Right cardiac atrium (tissue), 5 donors: ENCODE measurements at regions not wholly inside any gene's neighbourhood (a gene's known extent, or its start where the extent isn't known, plus 50 kb on each side); places are given as distances from the start of the nearest gene placed in this dataset.

ENCODE experiments used
- ATAC-seq, 2 donors: fragments of 200-7000 bp; cut with Tn5 transposase; one replicate each; pipeline versions ENCODE4 v1.8.0 to v1.9.1; 2020; ENCODE audit warnings: moderate library complexity in 2 of 2, mild to moderate bottlenecking in 1 of 2
- DNase-seq, 3 donors: peaks; one replicate each; pipeline ENCODE4 v3.0.0-alpha.2; 2020
- H3K27ac ChIP-seq: one replicate; pipeline ENCODE4 v1.5.1; 2013; ENCODE audit warnings: mild to moderate bottlenecking, low read length, control low read depth, moderate library complexity
- H3K27me3 ChIP-seq: one replicate; pipeline ENCODE4 v1.6.1; 2013; ENCODE audit not compliant: control insufficient read depth, insufficient read depth
- H3K4me1 ChIP-seq: one replicate; pipeline ENCODE4 v1.6.1; 2013; ENCODE audit warnings: low read length; ENCODE audit not compliant: control insufficient read depth, insufficient read depth
- H3K4me3 ChIP-seq: one replicate; pipeline ENCODE4 v1.5.1; 2013; ENCODE audit warnings: low read length, control low read depth
- H3K9me3 ChIP-seq: one replicate; pipeline ENCODE4 v1.6.1; 2013; ENCODE audit warnings: low read length; ENCODE audit not compliant: control insufficient read depth
- WGBS: extraction: QIAGEN DNeasy Blood & Tissue Kit; methylation state at CpG from one replicate; pipeline ENCODE4 v1.1.7; 2013; 5-methylcytosine and 5-hydroxymethylcytosine counted together
- intact Hi-C, 4 donors: fragments of 100-400 bp; cut with DNase I; formaldehyde crosslinking; loops; one replicate each; pipeline versions ENCODE4 v1.11.0 to v1.14.0; 2022 to 2023
- donor health status: healthy with polysubstance abuse.
- donor health status: DM: no; HTN: yes; CAD: no.
- donor health status: DM: no; HTN: no; CAD: no.
- donor health status: DM: no; HTN: yes; CAD: no; lungs with severe emphysema.
- donor health status: DM: yes; HTN: yes; CAD: no.

- Histone ChIP-seq H3K27ac (no peak overlapping the region), H3K4me3 (no peak overlapping the region), H3K9me3 (no peaks in the 10 kb centered on the region), H3K27me3 (no peaks in the 10 kb centered on the region), H3K4me1 (peaks cover 1% of the 10 kb centered on the region)
- ATAC-seq (no peak), DNase-seq (no peak)
- 85% methylated on average over 1 of the region's 1 CpG for WGBS
- intact Hi-C loops, result no loop called here
Observed at GRCh38 chr13:104983601-104984000, 1551.9 kb downstream of the EFNB2 start.

GRCh38 chr13:104980586-104980985 lies 1554.9 kb downstream of the EFNB2 start:
- Histone ChIP-seq H3K27ac (no peak overlapping the region), H3K4me1 (peaks cover 1% of the 10 kb centered on the region), H3K9me3 (no peaks in the 10 kb centered on the region), H3K27me3 (no peaks in the 10 kb centered on the region), H3K4me3 (no peak overlapping the region)
- ATAC-seq, result no peak
- intact Hi-C loops, result no loop called here
- DNase-seq, result no peak
- WGBS, result 86% methylated on average over 2 of the region's 2 CpGs

GRCh38 chr13:104979281-104980030 lies 1556.0 kb downstream of the EFNB2 start:
- no peaks in the 10 kb centered on the region for H3K27me3 ChIP-seq
- intact Hi-C loops, result no loop called here
- 69% methylated on average over 4 of the region's 4 CpGs for WGBS
- ATAC-seq, result no peak
- no peak for DNase-seq
- no peak overlapping the region for H3K4me3 ChIP-seq
- no peak overlapping the region for H3K27ac ChIP-seq
- no peaks in the 10 kb centered on the region for H3K9me3 ChIP-seq
- H3K4me1 ChIP-seq, result peaks cover under 1% of the 10 kb centered on the region

GRCh38 chr13:104976986-104977385 lies 1558.5 kb downstream of the EFNB2 start:
- ATAC-seq, result no peak
- 80% methylated on average over 2 of the region's 2 CpGs for WGBS
- intact Hi-C loops, result no loop called here

GRCh38 chr13:104975272-104975671 lies 1560.2 kb downstream of the EFNB2 start:
- no peak for ATAC-seq
- WGBS, result 50% methylated on average over 4 of the region's 4 CpGs

More at GRCh38 chr13:104976986-104977385, 1558.5 kb downstream of the EFNB2 start:
- Histone ChIP-seq H3K27me3 (no peaks in the 10 kb centered on the region), H3K27ac (no peak overlapping the region), H3K9me3 (no peaks in the 10 kb centered on the region), H3K4me3 (no peak overlapping the region), H3K4me1 (no peaks in the 10 kb centered on the region)
- no peak for DNase-seq

GRCh38 chr13:104968876-104969275 lies 1566.6 kb downstream of the EFNB2 start:
- 87% methylated on average over 3 of the region's 3 CpGs for WGBS

More at GRCh38 chr13:104975272-104975671, 1560.2 kb downstream of the EFNB2 start:
- no peak overlapping the region for H3K27ac ChIP-seq
- intact Hi-C loops, result no loop called here
- no peaks in the 10 kb centered on the region for H3K27me3 ChIP-seq
- no peaks in the 10 kb centered on the region for H3K4me1 ChIP-seq
- no peak for DNase-seq
- H3K4me3 ChIP-seq, result no peak overlapping the region
- no peaks in the 10 kb centered on the region for H3K9me3 ChIP-seq

GRCh38 chr13:104967836-104968630 lies 1567.4 kb downstream of the EFNB2 start:
- WGBS, result 68% methylated on average over 9 of the region's 9 CpGs
- no peaks in the 10 kb centered on the region for H3K9me3 ChIP-seq
- DNase-seq (no peak), ATAC-seq (no peak)
- intact Hi-C loops, result no loop called here
- no peaks in the 10 kb centered on the region for H3K4me1 ChIP-seq
- no peak overlapping the region for H3K4me3 ChIP-seq
- no peak overlapping the region for H3K27ac ChIP-seq
- H3K27me3 ChIP-seq, result no peaks in the 10 kb centered on the region

More at GRCh38 chr13:104968876-104969275, 1566.6 kb downstream of the EFNB2 start:
- DNase-seq (no peak), ATAC-seq (no peak)
- Histone ChIP-seq H3K27ac (no peak overlapping the region), H3K4me1 (no peaks in the 10 kb centered on the region), H3K9me3 (no peaks in the 10 kb centered on the region), H3K4me3 (no peak overlapping the region), H3K27me3 (no peaks in the 10 kb centered on the region)
- intact Hi-C loops, result no loop called here

GRCh38 chr13:104967376-104967775 lies 1568.1 kb downstream of the EFNB2 start:
- ATAC-seq, result no peak
- WGBS, result 39% methylated on average over 3 of the region's 3 CpGs
- DNase-seq, result no peak
- intact Hi-C loops, result no loop called here
- H3K9me3 ChIP-seq, result no peaks in the 10 kb centered on the region
- H3K4me1 ChIP-seq, result no peaks in the 10 kb centered on the region
- no peak overlapping the region for H3K4me3 ChIP-seq
- no peaks in the 10 kb centered on the region for H3K27me3 ChIP-seq
- no peak overlapping the region for H3K27ac ChIP-seq

GRCh38 chr13:104962411-104962810 lies 1573.1 kb downstream of the EFNB2 start:
- H3K27ac ChIP-seq, result no peak overlapping the region
- 83% methylated on average over 3 of the region's 3 CpGs for WGBS
- H3K9me3 ChIP-seq, result no peaks in the 10 kb centered on the region
- DNase-seq, result no peak
- intact Hi-C loops, result no loop called here
- no peaks in the 10 kb centered on the region for H3K4me1 ChIP-seq
- no peak for ATAC-seq
- no peaks in the 10 kb centered on the region for H3K27me3 ChIP-seq
- no peak overlapping the region for H3K4me3 ChIP-seq

GRCh38 chr13:104961246-104961645 lies 1574.2 kb downstream of the EFNB2 start:
- WGBS, result 97% methylated on average over 6 of the region's 6 CpGs
- ATAC-seq, result no peak
- no peak for DNase-seq
- H3K27ac ChIP-seq, result no peak overlapping the region
- no peak overlapping the region for H3K4me3 ChIP-seq
- H3K9me3 ChIP-seq, result no peaks in the 10 kb centered on the region
- H3K27me3 ChIP-seq, result no peaks in the 10 kb centered on the region
- H3K4me1 ChIP-seq, result no peaks in the 10 kb centered on the region
- intact Hi-C loops, result no loop called here

- Histone ChIP-seq H3K27me3 (no peaks in the 10 kb centered on the region), H3K9me3 (no peaks in the 10 kb centered on the region), H3K4me1 (no peaks in the 10 kb centered on the region), H3K4me3 (no peak overlapping the region), H3K27ac (no peak overlapping the region)
- WGBS, result 81% methylated on average over 2 of the region's 2 CpGs
- intact Hi-C loops, result no loop called here
- ATAC-seq (no peak), DNase-seq (no peak)
Observed at GRCh38 chr13:104954210-104954609, 1581.3 kb downstream of the EFNB2 start.
